ENCODE measurements at regions not wholly inside any gene's neighbourhood (a gene's known extent, or its start where the extent isn't known, plus 50 kb on each side); places are given as distances from the start of the nearest gene placed in this dataset.
"Not testable (repeated sequence)": the region's sequence is repeated elsewhere in the genome, so short reads cannot be mapped to it uniquely, and the experiment has no call there.

GRCh38 chr5:60163762-60164161, 270.2 kb upstream of the PDE4D start:
- DNase-seq: no peak

GRCh38 chr5:60162441-60162840, 268.9 kb upstream of the PDE4D start:
- no peak for DNase-seq

GRCh38 chr5:60161340-60161934, 267.9 kb upstream of the PDE4D start:
- DNase-seq: no peak

GRCh38 chr5:60149081-60149480, 255.6 kb upstream of the PDE4D start:
- no peak for DNase-seq

- DNase-seq: no peak
Measured at GRCh38 chr5:60148366-60148765, 254.8 kb upstream of the PDE4D start.

- DNase-seq: no peak
Measured at GRCh38 chr5:60147791-60148190, 254.3 kb upstream of the PDE4D start.

GRCh38 chr5:60143942-60144549, 250.5 kb upstream of the PDE4D start:
- no peak for DNase-seq

- DNase-seq: no peak
Measured at GRCh38 chr5:60141119-60141518, 247.6 kb upstream of the PDE4D start.

- DNase-seq: no peak
Measured at GRCh38 chr5:60136841-60137240, 243.3 kb upstream of the PDE4D start.

GRCh38 chr5:60131504-60131903, 238.0 kb upstream of the PDE4D start:
- DNase-seq: no peak

- no peak for DNase-seq
Measured at GRCh38 chr5:60125636-60126035, 232.1 kb upstream of the PDE4D start.

GRCh38 chr5:60102961-60103693, 209.6 kb upstream of the PDE4D start:
- no peak for DNase-seq

GRCh38 chr5:60101573-60101972, 208.0 kb upstream of the PDE4D start:
- DNase-seq: no peak

GRCh38 chr5:60092671-60093422, 199.3 kb upstream of the PDE4D start:
- no peak for DNase-seq

- no peak for DNase-seq
Measured at GRCh38 chr5:60086583-60086982, 193.1 kb upstream of the PDE4D start.

GRCh38 chr5:60084226-60084625, 190.7 kb upstream of the PDE4D start:
- no peak for DNase-seq

GRCh38 chr5:60077292-60077691, 183.8 kb upstream of the PDE4D start:
- DNase-seq: no peak

- DNase-seq: no peak
Measured at GRCh38 chr5:60076746-60077145, 183.2 kb upstream of the PDE4D start.

GRCh38 chr5:60066502-60066901, 173.0 kb upstream of the PDE4D start:
- DNase-seq: no peak

- DNase-seq: no peak
Measured at GRCh38 chr5:60060389-60060788, 166.9 kb upstream of the PDE4D start.

- DNase-seq: no peak
Measured at GRCh38 chr5:60056191-60056590, 162.7 kb upstream of the PDE4D start.

- DNase-seq: no peak
Measured at GRCh38 chr5:60055168-60055567, 161.6 kb upstream of the PDE4D start.

GRCh38 chr5:60041996-60042664, 148.6 kb upstream of the PDE4D start:
- not testable (repeated sequence) for DNase-seq
